Inflammatory macrophage treated with lipopolysaccharide for 1 hour (primary cell): ENCODE measurements at regions not wholly inside any gene's neighbourhood (a gene's known extent, or its start where the extent isn't known, plus 50 kb on each side); places are given as distances from the start of the nearest gene placed in this dataset.

Experiments used
- DNase-seq, 2 donors: peaks; one replicate each; pipeline ENCODE4 v3.0.0-alpha.2; 2020 to 2022

GRCh38 chr4:30879855-30880598 lies 159.9 kb downstream of the PCDH7 start:
- DNase-seq, result no peak

GRCh38 chr4:30881985-30882384 lies 161.8 kb downstream of the PCDH7 start:
- DNase-seq, result no peak

GRCh38 chr4:30882443-30882842 lies 162.3 kb downstream of the PCDH7 start:
- no peak for DNase-seq

- no peak for DNase-seq
Observed at GRCh38 chr4:30882995-30883675, 163.0 kb downstream of the PCDH7 start.

- DNase-seq, result no peak
Observed at GRCh38 chr4:30901461-30902451, 181.6 kb downstream of the PCDH7 start.

- DNase-seq, result no peak
Observed at GRCh38 chr4:30903502-30904214, 183.5 kb downstream of the PCDH7 start.

- DNase-seq, result no peak
Observed at GRCh38 chr4:30904215-30904555, 184.0 kb downstream of the PCDH7 start.

GRCh38 chr4:30904588-30904987 lies 184.4 kb downstream of the PCDH7 start:
- DNase-seq, result no peak

- no peak for DNase-seq
Observed at GRCh38 chr4:30912098-30912714, 192.0 kb downstream of the PCDH7 start.

- no peak for DNase-seq
Observed at GRCh38 chr4:30916337-30917274, 196.4 kb downstream of the PCDH7 start.

- no peak for DNase-seq
Observed at GRCh38 chr4:30917946-30918345, 197.8 kb downstream of the PCDH7 start.

GRCh38 chr4:30919458-30919857 lies 199.3 kb downstream of the PCDH7 start:
- no peak for DNase-seq

GRCh38 chr4:30920043-30920442 lies 199.9 kb downstream of the PCDH7 start:
- no peak for DNase-seq

GRCh38 chr4:30922625-30923024 lies 202.5 kb downstream of the PCDH7 start:
- DNase-seq, result no peak

GRCh38 chr4:30924495-30924894 lies 204.3 kb downstream of the PCDH7 start:
- DNase-seq, result no peak

- DNase-seq, result no peak
Observed at GRCh38 chr4:30929649-30930048, 209.5 kb downstream of the PCDH7 start.

- DNase-seq, result no peak
Observed at GRCh38 chr4:30930276-30930675, 210.1 kb downstream of the PCDH7 start.

GRCh38 chr4:30932581-30932980 lies 212.4 kb downstream of the PCDH7 start:
- DNase-seq, result no peak

GRCh38 chr4:30939069-30939468 lies 218.9 kb downstream of the PCDH7 start:
- no peak for DNase-seq

- DNase-seq, result no peak
Observed at GRCh38 chr4:30939684-30940083, 219.5 kb downstream of the PCDH7 start.

GRCh38 chr4:30941641-30942040 lies 221.5 kb downstream of the PCDH7 start:
- no peak for DNase-seq
